22Rv1 (cell line): ENCODE measurements at regions not wholly inside any gene's neighbourhood (a gene's known extent, or its start where the extent isn't known, plus 50 kb on each side); places are given as distances from the start of the nearest gene placed in this dataset.

ENCODE experiments used
- H3K27ac ChIP-seq: fragments of 450-650 bp; 2 replicates; pipeline ENCODE4 v1.5.1; 2017
- ZFX ChIP-seq: fragments of 450-650 bp; IDR thresholded peaks from 2 replicates; pipeline ENCODE4 v1.6.1; 2017; ENCODE audit warnings: antibody characterized with exemption, borderline replicate concordance
- TF ChIP-seq, protein P1 (sequence below): fragments of 450-650 bp; IDR thresholded peaks from 2 replicates; pipeline ENCODE4 v1.5.1; 2017; ENCODE audit warnings: mild to moderate bottlenecking

GRCh38 chr7:68805159-68805558 lies 793.1 kb upstream of the AUTS2 start:
- H3K27ac ChIP-seq, result no peak overlapping the region
- TF ChIP-seq, protein P1, sequence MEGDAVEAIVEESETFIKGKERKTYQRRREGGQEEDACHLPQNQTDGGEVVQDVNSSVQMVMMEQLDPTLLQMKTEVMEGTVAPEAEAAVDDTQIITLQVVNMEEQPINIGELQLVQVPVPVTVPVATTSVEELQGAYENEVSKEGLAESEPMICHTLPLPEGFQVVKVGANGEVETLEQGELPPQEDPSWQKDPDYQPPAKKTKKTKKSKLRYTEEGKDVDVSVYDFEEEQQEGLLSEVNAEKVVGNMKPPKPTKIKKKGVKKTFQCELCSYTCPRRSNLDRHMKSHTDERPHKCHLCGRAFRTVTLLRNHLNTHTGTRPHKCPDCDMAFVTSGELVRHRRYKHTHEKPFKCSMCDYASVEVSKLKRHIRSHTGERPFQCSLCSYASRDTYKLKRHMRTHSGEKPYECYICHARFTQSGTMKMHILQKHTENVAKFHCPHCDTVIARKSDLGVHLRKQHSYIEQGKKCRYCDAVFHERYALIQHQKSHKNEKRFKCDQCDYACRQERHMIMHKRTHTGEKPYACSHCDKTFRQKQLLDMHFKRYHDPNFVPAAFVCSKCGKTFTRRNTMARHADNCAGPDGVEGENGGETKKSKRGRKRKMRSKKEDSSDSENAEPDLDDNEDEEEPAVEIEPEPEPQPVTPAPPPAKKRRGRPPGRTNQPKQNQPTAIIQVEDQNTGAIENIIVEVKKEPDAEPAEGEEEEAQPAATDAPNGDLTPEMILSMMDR, result no peak
- no peak for TF ChIP-seq ZFX

- TF ChIP-seq, protein P1, result no peak
- no peak for TF ChIP-seq ZFX
- H3K27ac ChIP-seq, result no peak overlapping the region
These were observed 790.6 kb upstream of the AUTS2 start for GRCh38 chr7:68807666-68808065.

DNA sequence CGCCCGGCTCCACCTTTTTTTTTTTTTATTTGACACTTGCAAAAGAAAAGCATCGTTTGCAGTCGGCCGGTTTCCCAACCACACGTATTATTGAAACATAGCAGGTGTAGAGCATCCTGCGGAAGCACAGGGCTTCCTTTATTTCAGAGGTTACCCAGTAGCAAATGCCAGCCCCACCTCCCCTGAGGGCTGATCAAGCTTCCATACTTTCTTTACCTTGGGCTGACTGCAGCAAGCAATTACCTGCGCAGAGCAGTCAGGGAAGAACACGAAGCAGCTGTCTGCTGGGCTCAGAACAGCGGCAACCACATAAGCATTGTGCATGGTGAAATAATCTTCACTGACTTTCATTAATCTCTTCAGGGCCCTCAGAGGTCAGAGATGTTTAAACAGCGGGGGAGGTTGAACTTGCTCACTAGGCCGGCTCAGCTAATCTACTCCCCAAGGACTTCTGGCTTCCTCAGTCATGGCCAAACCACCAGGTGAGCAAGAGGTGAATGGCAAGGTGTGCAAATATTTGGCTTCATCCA lies 784.7 kb upstream of the AUTS2 start:
- TF ChIP-seq ZFX, result no peak
- TF ChIP-seq, protein P1, result no peak
- no peak overlapping the region for H3K27ac ChIP-seq

DNA sequence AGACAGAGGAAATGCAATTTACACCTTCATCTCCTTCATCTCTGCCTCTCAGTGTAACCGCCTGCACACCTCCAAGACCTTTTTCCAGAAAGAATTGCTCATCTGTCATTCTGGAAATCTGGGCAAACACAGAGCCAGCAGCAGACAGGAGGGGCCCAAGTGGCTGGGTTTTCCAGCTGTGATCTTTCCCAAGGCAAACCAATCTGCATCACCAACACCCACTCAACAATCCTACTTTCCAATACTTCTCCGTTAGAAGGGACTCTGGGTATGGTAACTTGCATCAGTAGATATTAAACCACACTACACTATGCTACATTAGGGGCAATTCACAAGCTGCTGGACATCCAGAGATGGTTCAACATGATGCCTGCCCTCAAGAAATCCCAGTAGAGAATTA lies 781.8 kb upstream of the AUTS2 start:
- H3K27ac ChIP-seq, result no peak overlapping the region
- TF ChIP-seq, protein P1, result no peak
- no peak for TF ChIP-seq ZFX

- H3K27ac ChIP-seq, result no peak overlapping the region
- no peak for TF ChIP-seq ZFX
- TF ChIP-seq, protein P1, result no peak
These were observed 778.0 kb upstream of the AUTS2 start for GRCh38 chr7:68820321-68820720.

DNA sequence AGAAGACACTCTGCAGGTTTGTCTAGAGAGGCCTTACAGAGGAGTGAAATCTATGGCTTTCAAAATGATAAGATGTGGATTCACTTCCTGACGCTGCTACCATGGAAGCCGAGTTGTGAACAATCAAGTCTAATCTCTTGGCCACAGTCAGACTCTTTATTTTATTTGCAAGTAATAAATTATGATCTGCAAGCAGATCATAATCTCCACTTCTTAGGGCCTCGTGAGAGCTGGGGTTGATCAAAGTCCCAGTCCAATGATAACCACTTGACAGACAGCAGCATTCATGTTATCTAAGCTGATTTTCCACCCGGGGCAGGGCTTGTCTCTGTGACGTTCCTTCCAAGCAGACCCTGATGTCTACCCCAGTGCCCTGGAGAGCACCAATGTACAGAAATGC lies 776.4 kb upstream of the AUTS2 start:
- TF ChIP-seq, protein P1, result no peak
- no peak for TF ChIP-seq ZFX
- H3K27ac ChIP-seq, result no peak overlapping the region

DNA sequence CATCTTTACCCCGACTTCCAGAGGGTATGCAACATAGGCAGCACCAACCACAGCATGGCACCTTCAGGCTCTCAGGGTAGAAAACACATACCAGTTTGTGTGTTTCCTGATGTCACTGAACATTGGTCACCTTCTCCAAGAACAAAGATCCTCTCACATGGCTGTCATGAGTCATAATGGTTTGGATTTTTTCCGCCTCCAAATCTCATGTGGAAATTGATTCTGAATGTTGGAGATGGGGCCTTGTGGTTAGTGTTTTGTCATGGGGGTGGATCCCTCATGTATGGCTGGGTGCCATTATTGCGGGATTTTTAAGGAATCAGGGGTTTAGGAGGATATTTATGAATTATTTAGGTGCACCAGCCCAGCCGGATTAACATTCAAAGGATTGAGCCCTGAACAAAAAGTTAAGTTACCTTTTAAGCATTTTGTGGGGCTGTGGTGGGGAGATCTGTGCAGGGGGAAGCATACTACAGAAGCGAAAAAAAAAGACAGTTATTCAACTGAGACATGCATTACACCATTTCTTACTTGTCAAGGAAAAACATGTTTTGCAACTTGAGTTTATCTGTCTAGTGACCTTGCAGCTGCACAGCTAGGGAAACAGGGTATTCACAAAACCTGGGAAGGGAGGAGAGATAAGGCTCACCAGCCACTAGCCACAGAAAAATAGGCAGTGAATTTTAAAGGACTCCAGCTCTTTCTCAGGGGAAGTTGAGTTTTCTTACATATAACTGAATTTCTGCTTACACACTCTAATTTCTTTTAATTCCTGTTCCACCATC lies 774.1 kb upstream of the AUTS2 start:
- no peak overlapping the region for H3K27ac ChIP-seq
- TF ChIP-seq ZFX, result no peak
- TF ChIP-seq, protein P1, result no peak
